NCI-H748 treated with DMSO at 0.1 percent for 48 hours (cell line): ENCODE measurements at regions not wholly inside any gene's neighbourhood (a gene's known extent, or its start where the extent isn't known, plus 50 kb on each side); places are given as distances from the start of the nearest gene placed in this dataset.

Experiments used
- DNase-seq: peaks from one replicate; lab custom pipeline; 2025; lab: John Stamatoyannopoulos, UW

- DNase-seq: no peak
These were observed 352.2 kb downstream of the PLK2 start for GRCh38 chr5:58107704-58108103.

- DNase-seq: no peak
These were observed 353.0 kb downstream of the PLK2 start for GRCh38 chr5:58106754-58107410.

- DNase-seq: no peak
These were observed 354.1 kb downstream of the PLK2 start for GRCh38 chr5:58105836-58106235.

GRCh38 chr5:58099257-58099656 lies 360.6 kb downstream of the PLK2 start:
- no peak for DNase-seq

GRCh38 chr5:58094031-58094430 lies 365.9 kb downstream of the PLK2 start:
- no peak for DNase-seq

- DNase-seq: no peak
These were observed 369.2 kb downstream of the PLK2 start for GRCh38 chr5:58090704-58091103.

- no peak for DNase-seq
These were observed 370.9 kb downstream of the PLK2 start for GRCh38 chr5:58088941-58089340.

GRCh38 chr5:58087905-58088304 lies 372.0 kb downstream of the PLK2 start:
- DNase-seq: no peak

GRCh38 chr5:58087123-58087522 lies 372.8 kb downstream of the PLK2 start:
- no peak for DNase-seq

- no peak for DNase-seq
These were observed 374.1 kb downstream of the PLK2 start for GRCh38 chr5:58085800-58086199.

- DNase-seq: no peak
These were observed 378.5 kb downstream of the PLK2 start for GRCh38 chr5:58081435-58081834.

GRCh38 chr5:58080573-58080972 lies 379.3 kb downstream of the PLK2 start:
- DNase-seq: peak; percentile 45

- DNase-seq: peak; percentile 80
These were observed 381.9 kb downstream of the PLK2 start for GRCh38 chr5:58077966-58078365.

GRCh38 chr5:58077416-58077815 lies 382.5 kb downstream of the PLK2 start:
- DNase-seq: peak; percentile 71

GRCh38 chr5:58076483-58077257 lies 383.2 kb downstream of the PLK2 start:
- DNase-seq: peak; percentile 70

GRCh38 chr5:58075907-58076306 lies 384.0 kb downstream of the PLK2 start:
- no peak for DNase-seq

- no peak for DNase-seq
These were observed 385.2 kb downstream of the PLK2 start for GRCh38 chr5:58074717-58075116.

GRCh38 chr5:58074222-58074621 lies 385.7 kb downstream of the PLK2 start:
- DNase-seq: no peak

- no peak for DNase-seq
These were observed 386.6 kb downstream of the PLK2 start for GRCh38 chr5:58073243-58073642.

GRCh38 chr5:58072300-58072965 lies 387.5 kb downstream of the PLK2 start:
- peak; percentile 87 for DNase-seq

- peak; percentile 76 for DNase-seq
These were observed 388.3 kb downstream of the PLK2 start for GRCh38 chr5:58071566-58071965.

GRCh38 chr5:58069846-58070245 lies 390.0 kb downstream of the PLK2 start:
- DNase-seq: peak; percentile 60
